HCT116 (cell line): ENCODE measurements at regions not wholly inside any gene's neighbourhood (a gene's known extent, or its start where the extent isn't known, plus 50 kb on each side); places are given as distances from the start of the nearest gene placed in this dataset.

ENCODE experiments used
- ATAC-seq: fragments of 200-7000 bp; cut with Tn5 transposase; 2 replicates; pipeline ENCODE4 v1.9.1; 2020; ENCODE audit warnings: mild to moderate bottlenecking, moderate library complexity
- BruUV-seq: library from RNA; stranded (reverse); fragments of 400-500 nt; replicated peaks from 2 replicates; lab custom pipeline; 2021; lab: Mats Ljungman, UMichigan
- CTCF ChIA-PET: fragments of 300-600 bp; sonication (Branson Sonifier 250); formaldehyde crosslinking; loops from one replicate; lab custom pipeline; 2021; ENCODE audit warnings: antibody characterized with exemption; lab: Charles Lee
- POLR2A ChIA-PET: fragments of 300-600, 350-600 bp; sonication (Branson Sonifier 250); formaldehyde crosslinking; loops from one replicate; lab custom pipeline; 2021; ENCODE audit warnings: antibody characterized with exemption; lab: Charles Lee
- RAD21 ChIA-PET, 2 experiments: fragments of 300-600 bp; sonication (Branson Sonifier 250); formaldehyde crosslinking; loops; one replicate each; lab custom pipeline; 2023; ENCODE audit warnings: low total read pairs in 2 of 2; ENCODE audit not compliant: uncharacterized antibody in 2 of 2, unreplicated experiment in 2 of 2, low non-redundant PET in 1 of 2; lab: Charles Lee
- DNase-seq: peaks from one replicate; pipeline ENCODE4 v3.0.0-alpha.2; 2010; ENCODE audit warnings: low read depth, low spot score
- H2AFZ ChIP-seq: fragments of 200-600 bp; shearing (Covaris generic), sonication (generic); 2 replicates; pipeline ENCODE4 v1.6.1; 2017; ENCODE audit warnings: low read depth, mixed run types, mixed read lengths, antibody characterized with exemption, low read length; ENCODE audit not compliant: poor library complexity, severe bottlenecking
- H3K27ac ChIP-seq: 2 replicates; pipeline ENCODE4 v1.5.1; 2012; ENCODE audit warnings: low read depth, low read length
- H3K27me3 ChIP-seq: fragments of 200-600 bp; sonication (generic); 2 replicates; pipeline ENCODE4 v1.6.1; 2016; ENCODE audit warnings: mixed run types, low read length, mixed read lengths; ENCODE audit not compliant: insufficient read depth
- H3K36me3 ChIP-seq, 2 experiments: fragments of 200-500 bp in 1 of 2; fragments of 200-600 bp in 1 of 2; sonication (Bioruptor generic) in 1 of 2; sonication (generic) in 1 of 2; 2 replicates each; pipeline versions ENCODE4 v1.5.1 to v1.6.1; 2014 to 2016; ENCODE audit warnings: low read length in 2 of 2, inconsistent platforms in 1 of 2, mixed read lengths in 1 of 2, mixed run types in 1 of 2; ENCODE audit not compliant: insufficient read depth in 2 of 2, control insufficient read depth in 1 of 2
- H3K4me1 ChIP-seq, 2 experiments: fragments of 200-600 bp in 1 of 2; sonication (generic) in 1 of 2; 2 replicates each; pipeline versions ENCODE4 v1.5.1 to v1.6.1; 2012 to 2017; ENCODE audit warnings: low read length in 2 of 2, inconsistent platforms in 1 of 2, mild to moderate bottlenecking in 1 of 2, mixed read lengths in 1 of 2, mixed run types in 1 of 2, moderate library complexity in 1 of 2; ENCODE audit not compliant: insufficient read depth in 2 of 2, control insufficient read depth in 1 of 2
- H3K4me2 ChIP-seq: fragments of 200-600 bp; sonication (generic); 2 replicates; pipeline ENCODE4 v1.6.1; 2017; ENCODE audit warnings: mixed run types, low read length, mixed read lengths
- H3K4me3 ChIP-seq, 2 experiments: fragments of 200-600 bp in 1 of 2; sonication (generic) in 1 of 2; replicated peaks in 1 of 2; 2 replicates each; pipeline ENCODE4 v1.5.1; 2011 to 2016; ENCODE audit warnings: low read length in 2 of 2, control low read depth in 1 of 2, low read depth in 1 of 2, mild to moderate bottlenecking in 1 of 2, mixed read lengths in 1 of 2, mixed run types in 1 of 2
- H3K79me2 ChIP-seq: fragments of 200-600 bp; sonication (generic); 2 replicates; pipeline ENCODE4 v1.6.1; 2017; ENCODE audit warnings: mild to moderate bottlenecking, mixed run types, low read length, moderate library complexity, mixed read lengths; ENCODE audit not compliant: insufficient read depth
- H3K9ac ChIP-seq: fragments of 200-600 bp; sonication (generic); 2 replicates; pipeline ENCODE4 v1.6.1; 2016; ENCODE audit warnings: low read length, mixed read lengths
- H3K9me2 ChIP-seq: fragments of 200-600 bp; sonication (generic), shearing (Covaris generic); 2 replicates; pipeline ENCODE4 v1.6.1; 2017; ENCODE audit warnings: mixed run types, mild to moderate bottlenecking, moderate library complexity; ENCODE audit not compliant: insufficient read depth
- H3K9me3 ChIP-seq, 2 experiments: fragments of 200-500 bp in 1 of 2; fragments of 200-600 bp in 1 of 2; sonication (Bioruptor generic) in 1 of 2; sonication (generic) in 1 of 2; 2 replicates each; pipeline ENCODE4 v1.6.1; 2014 to 2017; ENCODE audit warnings: low read length in 2 of 2, mixed read lengths in 2 of 2, inconsistent platforms in 1 of 2, low read depth in 1 of 2, mild to moderate bottlenecking in 1 of 2, mixed run types in 1 of 2, moderate library complexity in 1 of 2; ENCODE audit not compliant: control insufficient read depth in 1 of 2, insufficient read depth in 1 of 2
- H4K20me1 ChIP-seq: fragments of 200-600 bp; sonication (generic), shearing (Covaris generic); 2 replicates; pipeline ENCODE4 v1.6.1; 2017; ENCODE audit warnings: mixed run types, mild to moderate bottlenecking, moderate library complexity; ENCODE audit not compliant: insufficient read depth
- CBX3 ChIP-seq: IDR thresholded peaks from 2 replicates; pipeline ENCODE4 v1.6.1; 2012; ENCODE audit warnings: low read depth
- CEBPB ChIP-seq: IDR thresholded peaks from 2 replicates; pipeline ENCODE4 v1.6.1; 2012; ENCODE audit warnings: low read depth
- EGR1 ChIP-seq: IDR thresholded peaks from 2 replicates; pipeline ENCODE4 v1.6.1; 2012; ENCODE audit warnings: low read depth
- ELF1 ChIP-seq: IDR thresholded peaks from 2 replicates; pipeline ENCODE4 v1.6.1; 2012; ENCODE audit warnings: low read depth, borderline replicate concordance
- EZH2 ChIP-seq: fragments of 200-600 bp; sonication (generic); IDR thresholded peaks from 2 replicates; pipeline ENCODE4 v1.6.1; 2017; ENCODE audit warnings: antibody characterized with exemption, mixed run types
- EZH2phosphoT487 ChIP-seq: fragments of 200-600 bp; IDR thresholded peaks from 2 replicates; pipeline ENCODE4 v1.6.1; 2018; ENCODE audit warnings: antibody characterized with exemption, borderline replicate concordance
- JUND ChIP-seq: IDR thresholded peaks from 2 replicates; pipeline ENCODE4 v1.6.1; 2012
- RAD21 ChIP-seq: IDR thresholded peaks from 2 replicates; pipeline ENCODE4 v1.6.1; 2012; ENCODE audit warnings: low read depth, mild to moderate bottlenecking
- SIN3A ChIP-seq: IDR thresholded peaks from 2 replicates; pipeline ENCODE4 v1.6.1; 2012; ENCODE audit warnings: low read depth
- SP1 ChIP-seq: IDR thresholded peaks from 2 replicates; pipeline ENCODE4 v1.6.1; 2012; ENCODE audit warnings: low read depth
- SRF ChIP-seq: IDR thresholded peaks from 2 replicates; pipeline ENCODE4 v1.6.1; 2012; ENCODE audit warnings: low read depth
- TCF7L2 ChIP-seq: IDR thresholded peaks from 2 replicates; pipeline ENCODE4 v1.7.0; 2011; ENCODE audit warnings: borderline replicate concordance, inconsistent platforms; ENCODE audit not compliant: insufficient read depth, insufficient read length; ENCODE audit errors: extremely low read depth
- YY1 ChIP-seq: IDR thresholded peaks from 2 replicates; pipeline ENCODE4 v1.6.1; 2011; ENCODE audit warnings: low read length, low read depth, moderate library complexity, mild to moderate bottlenecking; ENCODE audit not compliant: insufficient replicate concordance; ENCODE audit errors: extremely low read depth
- ZNF274 ChIP-seq: fragments of 200-500 bp; sonication (Bioruptor generic); IDR thresholded peaks from 2 replicates; pipeline ENCODE4 v1.6.1; 2014; ENCODE audit warnings: mild to moderate bottlenecking, low read depth, low read length, inconsistent platforms
- intact Hi-C: fragments of 100-400 bp; cut with micrococcal nuclease; formaldehyde crosslinking; loops from 2 replicates; pipeline ENCODE4 v1.10.0; 2022
- TF ChIP-seq, protein P1 (sequence below): IDR thresholded peaks from 2 replicates; pipeline ENCODE4 v1.6.1; 2012
- TF ChIP-seq, protein P2 (sequence below): IDR thresholded peaks from 2 replicates; pipeline ENCODE4 v1.6.1; 2012
- TF ChIP-seq, protein P3 (sequence below), 3 experiments: fragments of 200-600 bp in 1 of 3; sonication (generic) in 1 of 3; IDR thresholded peaks in 2 of 3; conservative IDR thresholded peaks in 1 of 3; 2 replicates each; pipeline ENCODE4 v1.5.1; 2012 to 2017; ENCODE audit warnings: low read depth in 2 of 3, low read length in 2 of 3, antibody characterized with exemption in 1 of 3, borderline replicate concordance in 1 of 3, control low read depth in 1 of 3, mild to moderate bottlenecking in 1 of 3, mixed read lengths in 1 of 3, mixed run types in 1 of 3, moderate library complexity in 1 of 3; ENCODE audit not compliant: insufficient read depth in 1 of 3

DNA sequence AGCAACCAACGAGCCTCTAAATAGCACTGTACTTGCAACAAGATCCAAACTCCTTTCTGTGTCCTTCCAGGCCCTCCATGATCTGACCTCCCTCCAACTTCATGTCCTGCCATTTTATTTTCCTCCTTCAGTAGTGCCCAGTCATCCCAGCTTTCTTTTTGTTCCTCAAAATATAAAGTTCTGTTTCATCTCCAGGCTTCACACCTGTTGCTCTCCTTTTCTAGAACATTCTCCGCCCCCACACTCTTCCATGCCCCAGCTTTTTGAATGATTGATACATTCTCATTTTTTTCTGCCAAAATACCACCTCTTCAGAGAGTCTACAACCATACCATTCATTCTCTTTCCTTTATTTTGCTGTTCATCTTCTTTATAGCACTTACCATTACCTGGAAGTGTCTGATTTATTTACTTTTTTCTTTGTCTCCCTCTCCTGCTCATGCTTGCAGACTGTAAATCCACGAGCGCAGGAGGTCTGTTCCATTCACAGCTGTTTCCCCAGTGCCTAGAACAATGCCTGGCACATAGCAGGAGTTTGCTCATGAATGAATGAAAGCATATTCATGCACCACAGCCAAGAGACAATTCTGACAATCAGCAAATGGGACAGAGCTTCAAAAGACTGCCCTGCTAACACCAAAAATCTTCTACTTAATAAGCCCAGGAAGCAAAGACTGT is 296.4 kb downstream of the RPAP3 start:
- Histone ChIP-seq H3K79me2 (no peaks in the 10 kb centered on the region), H3K4me3 (no peak overlapping the region), H3K9me2 (no peaks in the 10 kb centered on the region), H3K4me1 (peaks cover 0 to 6% of the 10 kb centered on the region in 2 experiments; a peak in 1 of 4 replicates), H3K9me3 (no peaks in the 10 kb centered on the region), H3K27me3 (no peaks in the 10 kb centered on the region), H4K20me1 (no peaks in the 10 kb centered on the region), H3K4me2 (no peak overlapping the region), H3K36me3 (no peaks in the 10 kb centered on the region), H3K9ac (no peak overlapping the region), H3K27ac (no peak overlapping the region), H2AFZ (no peak overlapping the region)
- ATAC-seq: no peak
- ChIA-PET POLR2A (no interaction called here), CTCF (interaction anchor here (1.0 to 2.1 kb wide), 2 partner anchors 377 to 388 kb away, joined by 3 to 35 read pairs; no protein-coding TSS in a partner anchor), RAD21 (no interaction called here)
- intact Hi-C loops: no loop called here
- TF ChIP-seq RAD21 (no peak), EGR1 (no peak), JUND (no peak)
- DNase-seq: no peak
- no TSS peak for BruUV-seq

DNA sequence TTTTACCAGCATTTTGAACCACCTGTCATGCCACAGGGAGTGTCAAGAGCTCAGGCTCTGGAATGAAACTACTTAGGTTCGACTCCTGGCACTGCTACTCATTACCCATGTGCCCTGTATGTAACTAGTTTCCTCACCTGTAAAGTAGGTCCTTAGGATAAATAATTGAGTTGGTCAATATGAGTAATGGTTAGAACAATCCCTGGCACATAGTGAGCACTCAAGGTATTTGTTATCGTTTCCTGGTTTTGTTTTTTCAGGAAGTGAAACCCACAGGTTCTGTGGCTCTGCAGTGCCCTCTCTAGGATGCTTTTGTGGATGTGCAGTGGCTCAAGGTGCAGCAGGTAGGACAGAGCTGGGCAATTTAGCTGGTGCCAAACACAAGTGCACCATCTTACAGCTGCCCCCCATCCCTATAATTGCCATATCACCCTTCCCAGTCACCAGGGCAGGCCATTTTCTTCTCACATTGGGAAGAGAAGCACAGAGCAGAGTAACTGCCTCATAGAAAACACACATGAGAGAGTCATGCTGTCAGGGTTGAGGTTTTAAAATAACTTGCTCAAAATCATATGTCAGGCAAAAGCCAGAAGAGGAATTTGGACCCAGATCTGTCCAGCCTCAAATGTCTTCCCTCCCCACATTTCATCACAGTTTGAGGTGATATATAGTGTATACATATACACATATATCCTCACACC is 297.5 kb downstream of the RPAP3 start:
- RAD21 ChIA-PET: interaction anchor here (1.0 to 1.3 kb wide), 3 partner anchors 328 to 376 kb away, joined by 3 to 7 read pairs (median 3); partner anchors contain the start of gene AMIGO2 (in 1 of the 2)
- no peaks in the 10 kb centered on the region for H4K20me1 ChIP-seq
- POLR2A ChIA-PET: interaction anchor here (1.3 kb wide), 1 partner anchor 374 kb away, joined by 3 read pairs; no protein-coding TSS in a partner anchor
- H3K9me3 ChIP-seq: no peaks in the 10 kb centered on the region
- no peak overlapping the region for H3K9ac ChIP-seq
- peak overlapping the region; percentile 33 for H3K4me2 ChIP-seq
- no peaks in the 10 kb centered on the region for H3K9me2 ChIP-seq
- CTCF ChIA-PET: interaction anchor here (0.7 to 2.1 kb wide), 8 partner anchors 8 to 387 kb away, joined by 3 to 35 read pairs (median 6); no protein-coding TSS in a partner anchor
- no peak overlapping the region for H3K4me3 ChIP-seq
- peak; percentile 94 for ATAC-seq
- peak; percentile 19 for DNase-seq
- no TSS peak for BruUV-seq
- H3K36me3 ChIP-seq: no peaks in the 10 kb centered on the region
- no peaks in the 10 kb centered on the region for H3K27me3 ChIP-seq
- H3K4me1 ChIP-seq: peaks cover 0 to 6% of the 10 kb centered on the region in 2 experiments; a peak in 1 of 4 replicates
- intact Hi-C loops: no loop called here
- H3K27ac ChIP-seq: no peak overlapping the region
- H2AFZ ChIP-seq: peak overlapping the region; percentile 71
- no peaks in the 10 kb centered on the region for H3K79me2 ChIP-seq
- peak; percentile 56 for TF ChIP-seq ELF1
- TF ChIP-seq, protein P1, sequence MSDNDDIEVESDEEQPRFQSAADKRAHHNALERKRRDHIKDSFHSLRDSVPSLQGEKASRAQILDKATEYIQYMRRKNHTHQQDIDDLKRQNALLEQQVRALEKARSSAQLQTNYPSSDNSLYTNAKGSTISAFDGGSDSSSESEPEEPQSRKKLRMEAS: no peak
- TF ChIP-seq, protein P2, sequence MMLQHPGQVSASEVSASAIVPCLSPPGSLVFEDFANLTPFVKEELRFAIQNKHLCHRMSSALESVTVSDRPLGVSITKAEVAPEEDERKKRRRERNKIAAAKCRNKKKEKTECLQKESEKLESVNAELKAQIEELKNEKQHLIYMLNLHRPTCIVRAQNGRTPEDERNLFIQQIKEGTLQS: no peak
- no peak for TF ChIP-seq EZH2phosphoT487
- TF ChIP-seq SP1: no peak
- TF ChIP-seq JUND: no peak
- TF ChIP-seq EZH2: no peak
- peak; percentile 33; the same call in 1 of the 2 replicates for TF ChIP-seq CBX3
- TF ChIP-seq SIN3A: no peak
- TF ChIP-seq YY1: no peak
- TF ChIP-seq CEBPB: no peak
- TF ChIP-seq, protein P3, sequence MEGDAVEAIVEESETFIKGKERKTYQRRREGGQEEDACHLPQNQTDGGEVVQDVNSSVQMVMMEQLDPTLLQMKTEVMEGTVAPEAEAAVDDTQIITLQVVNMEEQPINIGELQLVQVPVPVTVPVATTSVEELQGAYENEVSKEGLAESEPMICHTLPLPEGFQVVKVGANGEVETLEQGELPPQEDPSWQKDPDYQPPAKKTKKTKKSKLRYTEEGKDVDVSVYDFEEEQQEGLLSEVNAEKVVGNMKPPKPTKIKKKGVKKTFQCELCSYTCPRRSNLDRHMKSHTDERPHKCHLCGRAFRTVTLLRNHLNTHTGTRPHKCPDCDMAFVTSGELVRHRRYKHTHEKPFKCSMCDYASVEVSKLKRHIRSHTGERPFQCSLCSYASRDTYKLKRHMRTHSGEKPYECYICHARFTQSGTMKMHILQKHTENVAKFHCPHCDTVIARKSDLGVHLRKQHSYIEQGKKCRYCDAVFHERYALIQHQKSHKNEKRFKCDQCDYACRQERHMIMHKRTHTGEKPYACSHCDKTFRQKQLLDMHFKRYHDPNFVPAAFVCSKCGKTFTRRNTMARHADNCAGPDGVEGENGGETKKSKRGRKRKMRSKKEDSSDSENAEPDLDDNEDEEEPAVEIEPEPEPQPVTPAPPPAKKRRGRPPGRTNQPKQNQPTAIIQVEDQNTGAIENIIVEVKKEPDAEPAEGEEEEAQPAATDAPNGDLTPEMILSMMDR (IDR thresholded peaks at IDR 0.05 in 2 of 3, conservative IDR thresholded peaks at IDR 0.05 in 1 of 3; ENCODE audit: borderline replicate concordance in 1 of 3, insufficient read depth in 1 of 3, low read depth in 2 of 3, low read length in 2 of 3): peak; percentile 42 to 59 (median 56); a peak in 5 of 6 replicates
- TF ChIP-seq TCF7L2: no peak
- TF ChIP-seq ZNF274: no peak
- TF ChIP-seq RAD21: peak; percentile 69
- no peak for TF ChIP-seq EGR1
- no peak for TF ChIP-seq SRF
